GM19240 (cell line): ENCODE measurements at regions not wholly inside any gene's neighbourhood (a gene's known extent, or its start where the extent isn't known, plus 50 kb on each side); places are given as distances from the start of the nearest gene placed in this dataset.
"Not testable (repeated sequence)": the region's sequence is repeated elsewhere in the genome, so short reads cannot be mapped to it uniquely, and the experiment has no call there.

Source experiments
- DNase-seq: peaks from one replicate; pipeline ENCODE4 v3.0.0; 2011; ENCODE audit warnings: low spot score; ENCODE audit not compliant: insufficient read length

- no peak for DNase-seq
Measured at GRCh38 chr6:50899306-50899870, 80.7 kb downstream of the TFAP2B start.

- no peak for DNase-seq
Measured at GRCh38 chr6:50902260-50902659, 83.6 kb downstream of the TFAP2B start.

- DNase-seq, result no peak
Measured at GRCh38 chr6:50905297-50905696, 86.6 kb downstream of the TFAP2B start.

- DNase-seq, result no peak
Measured at GRCh38 chr6:50907565-50907964, 88.9 kb downstream of the TFAP2B start.

GRCh38 chr6:50913105-50913770 is 94.6 kb downstream of the TFAP2B start:
- no peak for DNase-seq

GRCh38 chr6:50921378-50921777 is 102.7 kb downstream of the TFAP2B start:
- DNase-seq, result not testable (repeated sequence)

GRCh38 chr6:50921968-50922367 is 103.3 kb downstream of the TFAP2B start:
- no peak for DNase-seq

GRCh38 chr6:50922579-50923525 is 104.2 kb downstream of the TFAP2B start:
- DNase-seq, result no peak

GRCh38 chr6:50924758-50925157 is 106.1 kb downstream of the TFAP2B start:
- no peak for DNase-seq

- no peak for DNase-seq
Measured at GRCh38 chr6:50925548-50925947, 106.9 kb downstream of the TFAP2B start.

- no peak for DNase-seq
Measured at GRCh38 chr6:50925981-50926380, 107.3 kb downstream of the TFAP2B start.

- no peak for DNase-seq
Measured at GRCh38 chr6:50927800-50928199, 109.1 kb downstream of the TFAP2B start.

GRCh38 chr6:50929323-50929722 is 110.7 kb downstream of the TFAP2B start:
- no peak for DNase-seq

- no peak for DNase-seq
Measured at GRCh38 chr6:50935442-50935841, 116.8 kb downstream of the TFAP2B start.

- no peak for DNase-seq
Measured at GRCh38 chr6:50936277-50936681, 117.6 kb downstream of the TFAP2B start.

- DNase-seq, result no peak
Measured at GRCh38 chr6:50939931-50940330, 121.3 kb downstream of the TFAP2B start.

GRCh38 chr6:50945789-50946188 is 127.1 kb downstream of the TFAP2B start:
- DNase-seq, result no peak

- DNase-seq, result no peak
Measured at GRCh38 chr6:50952092-50952907, 133.6 kb downstream of the TFAP2B start.

GRCh38 chr6:50956014-50956413 is 137.3 kb downstream of the TFAP2B start:
- no peak for DNase-seq

GRCh38 chr6:50958148-50958697 is 139.6 kb downstream of the TFAP2B start:
- no peak for DNase-seq

GRCh38 chr6:50959081-50959641 is 140.5 kb downstream of the TFAP2B start:
- DNase-seq, result no peak
